ENCODE measurements at regions not wholly inside any gene's neighbourhood (a gene's known extent, or its start where the extent isn't known, plus 50 kb on each side); places are given as distances from the start of the nearest gene placed in this dataset.

DNA sequence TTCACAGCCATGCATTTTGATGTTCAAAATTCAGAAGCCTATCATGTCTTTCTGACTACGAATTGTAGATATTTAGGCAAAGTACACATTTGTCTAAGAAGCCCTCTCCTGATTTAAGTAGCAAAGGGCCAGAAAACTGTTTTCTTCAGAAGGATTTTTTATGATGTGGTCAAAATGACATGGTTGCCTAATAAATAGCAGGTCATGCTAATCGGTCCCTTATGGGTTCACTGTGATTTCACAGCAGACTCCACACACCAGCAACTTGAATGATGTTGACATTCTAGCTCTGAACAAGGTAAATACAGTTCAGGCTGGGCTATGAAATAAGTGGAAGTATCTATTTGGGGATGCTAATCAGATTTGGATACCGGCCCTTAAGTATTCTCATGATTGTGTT lies 178.7 kb upstream of the DPYD start:
- DNase-seq (ENCODE audit: low spot score) (no peak), ATAC-seq (ENCODE audit: low read depth) (no peak)
- Histone ChIP-seq H3K4me1 (ENCODE audit: insufficient read depth, poor library complexity, severe bottlenecking) (no peaks in the 10 kb centered on the region), H3K27ac (ENCODE audit: poor library complexity, severe bottlenecking) (no peak overlapping the region), H3K4me3 (ENCODE audit: severe bottlenecking) (no peak overlapping the region), H3K9me3 (ENCODE audit: severe bottlenecking) (no peaks in the 10 kb centered on the region), H3K36me3 (ENCODE audit: low read depth) (no peaks in the 10 kb centered on the region), H3K27me3 (ENCODE audit: insufficient read depth, poor library complexity, severe bottlenecking) (no peaks in the 10 kb centered on the region)
- no peak for TF ChIP-seq CTCF (IDR thresholded peaks at IDR 0.05; ENCODE audit: poor library complexity, severe bottlenecking)

- Histone ChIP-seq H3K4me1 (ENCODE audit: insufficient read depth, poor library complexity, severe bottlenecking) (no peaks in the 10 kb centered on the region), H3K27ac (ENCODE audit: poor library complexity, severe bottlenecking) (no peak overlapping the region), H3K9me3 (ENCODE audit: severe bottlenecking) (no peaks in the 10 kb centered on the region), H3K4me3 (ENCODE audit: severe bottlenecking) (no peak overlapping the region), H3K27me3 (ENCODE audit: insufficient read depth, poor library complexity, severe bottlenecking) (no peaks in the 10 kb centered on the region), H3K36me3 (ENCODE audit: low read depth) (no peaks in the 10 kb centered on the region)
- no peak for DNase-seq (ENCODE audit: low spot score)
- no peak for ATAC-seq (ENCODE audit: low read depth)
- no peak for TF ChIP-seq CTCF (IDR thresholded peaks at IDR 0.05; ENCODE audit: poor library complexity, severe bottlenecking)
Measured at GRCh38 chr1:98098473-98098872, 177.6 kb upstream of the DPYD start.

GRCh38 chr1:98090351-98090750 lies 169.5 kb upstream of the DPYD start:
- DNase-seq (ENCODE audit: low spot score), result no peak
- H3K27ac ChIP-seq (ENCODE audit: poor library complexity, severe bottlenecking), result no peak overlapping the region
- no peaks in the 10 kb centered on the region for H3K9me3 ChIP-seq (ENCODE audit: severe bottlenecking)
- H3K4me1 ChIP-seq (ENCODE audit: insufficient read depth, poor library complexity, severe bottlenecking), result peaks cover 17% of the 10 kb centered on the region
- no peaks in the 10 kb centered on the region for H3K36me3 ChIP-seq (ENCODE audit: low read depth)
- no peak for ATAC-seq (ENCODE audit: low read depth)
- H3K27me3 ChIP-seq (ENCODE audit: insufficient read depth, poor library complexity, severe bottlenecking), result no peaks in the 10 kb centered on the region
- TF ChIP-seq CTCF (IDR thresholded peaks at IDR 0.05; ENCODE audit: poor library complexity, severe bottlenecking), result no peak
- no peak overlapping the region for H3K4me3 ChIP-seq (ENCODE audit: severe bottlenecking)

GRCh38 chr1:98088381-98088780 lies 167.5 kb upstream of the DPYD start:
- H3K9me3 ChIP-seq (ENCODE audit: severe bottlenecking), result no peaks in the 10 kb centered on the region
- DNase-seq (ENCODE audit: low spot score) (no peak), ATAC-seq (ENCODE audit: low read depth) (no peak)
- no peak overlapping the region for H3K4me3 ChIP-seq (ENCODE audit: severe bottlenecking)
- H3K36me3 ChIP-seq (ENCODE audit: low read depth), result no peaks in the 10 kb centered on the region
- peaks cover 17% of the 10 kb centered on the region for H3K4me1 ChIP-seq (ENCODE audit: insufficient read depth, poor library complexity, severe bottlenecking)
- H3K27me3 ChIP-seq (ENCODE audit: insufficient read depth, poor library complexity, severe bottlenecking), result no peaks in the 10 kb centered on the region
- H3K27ac ChIP-seq (ENCODE audit: poor library complexity, severe bottlenecking), result peak overlapping the region; percentile 86
- no peak for TF ChIP-seq CTCF (IDR thresholded peaks at IDR 0.05; ENCODE audit: poor library complexity, severe bottlenecking)

DNA sequence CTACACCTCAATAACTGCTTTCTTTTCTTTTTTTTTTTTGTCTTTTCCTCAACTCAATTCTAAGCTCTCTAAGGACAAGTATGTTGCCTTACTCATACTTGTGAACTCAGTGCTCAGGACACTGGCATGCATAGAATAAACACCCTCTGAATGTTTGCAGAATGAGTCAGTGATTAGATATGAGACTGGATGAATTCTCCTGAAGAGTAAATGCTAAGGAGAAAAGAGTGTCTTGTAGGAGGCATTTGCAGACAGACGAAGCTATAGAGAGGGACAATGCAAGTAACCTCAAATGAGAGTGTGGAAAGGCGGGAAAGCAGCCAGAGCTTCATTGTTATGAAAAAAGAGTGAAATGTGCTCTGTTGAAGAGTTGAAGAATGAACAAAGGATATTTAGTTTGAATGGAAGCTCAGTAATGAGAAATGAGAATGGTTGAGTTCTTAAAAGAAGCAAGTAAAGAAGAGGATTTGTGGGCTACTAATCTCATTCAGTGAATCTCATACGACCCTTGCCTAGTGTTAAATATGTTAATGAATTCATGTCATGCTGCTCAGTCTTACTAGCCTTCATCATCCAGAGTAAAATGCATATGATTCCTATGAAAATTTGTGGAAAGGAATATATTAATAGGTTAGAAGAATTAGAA lies 166.1 kb upstream of the DPYD start:
- Histone ChIP-seq H3K27ac (ENCODE audit: poor library complexity, severe bottlenecking) (peak overlapping the region; percentile 86), H3K9me3 (ENCODE audit: severe bottlenecking) (no peaks in the 10 kb centered on the region), H3K36me3 (ENCODE audit: low read depth) (no peaks in the 10 kb centered on the region), H3K4me3 (ENCODE audit: severe bottlenecking) (no peak overlapping the region), H3K27me3 (ENCODE audit: insufficient read depth, poor library complexity, severe bottlenecking) (no peaks in the 10 kb centered on the region), H3K4me1 (ENCODE audit: insufficient read depth, poor library complexity, severe bottlenecking) (peaks cover 17% of the 10 kb centered on the region)
- DNase-seq (ENCODE audit: low spot score), result no peak
- TF ChIP-seq CTCF (IDR thresholded peaks at IDR 0.05; ENCODE audit: poor library complexity, severe bottlenecking), result no peak
- ATAC-seq (ENCODE audit: low read depth), result peak; percentile 100

Data from RWPE2 (cell line).